Posterior vena cava (tissue), 2 donors: ENCODE measurements at regions not wholly inside any gene's neighbourhood (a gene's known extent, or its start where the extent isn't known, plus 50 kb on each side); places are given as distances from the start of the nearest gene placed in this dataset.
A peak's percentile ranks its signal among the peaks of the same experiment; 100 is the strongest.

Experiments
- DNase-seq: peaks from one replicate; pipeline ENCODE4 v3.0.0-alpha.2; 2020; ENCODE audit warnings: low spot score
- intact Hi-C, 2 donors: fragments of 100-400 bp; cut with DNase I; formaldehyde crosslinking; loops; one replicate each; pipeline versions ENCODE4 v1.14.1 to v1.14.2; 2022 to 2023
- donor health status: DM: yes; HTN: yes; CAD: no.
- donor health status: DM: yes; HTN: yes; CAD: no.

DNA sequence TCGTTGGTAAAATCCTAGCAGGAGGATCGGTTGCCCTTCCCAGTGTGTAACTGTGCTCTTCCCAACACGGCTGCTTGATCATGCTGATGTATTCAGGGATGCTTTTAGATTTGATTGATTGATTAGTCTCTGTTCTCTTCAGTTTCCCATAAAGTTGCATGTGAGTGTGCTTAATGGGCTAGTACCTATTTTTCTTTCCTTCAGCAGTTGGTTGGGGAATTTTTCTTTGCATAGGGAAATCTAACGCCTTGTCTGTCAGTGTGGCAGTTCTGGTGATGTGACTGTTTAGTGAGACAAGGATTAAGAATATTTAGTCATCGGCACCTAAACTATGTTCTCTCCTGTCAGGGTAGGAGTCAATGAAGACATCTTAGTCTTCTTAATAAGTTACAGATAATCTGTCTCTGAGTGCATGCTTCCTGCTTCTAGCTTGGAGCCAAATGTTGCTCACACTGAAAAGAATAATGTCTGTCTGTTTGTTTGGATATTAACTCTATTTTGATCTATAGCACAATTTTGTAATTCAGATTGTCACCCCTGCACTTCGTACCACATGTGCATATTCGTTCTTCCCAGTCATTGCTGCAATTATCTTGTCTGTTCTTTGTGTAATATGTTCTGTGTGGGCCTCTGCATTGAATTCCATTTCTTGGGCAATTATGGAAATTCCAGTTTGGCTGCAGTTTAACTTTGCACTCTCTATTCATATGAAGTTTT lies 169.9 kb downstream of the EDN1 start:
- intact Hi-C loops: no loop called here
- no peak for DNase-seq

DNA sequence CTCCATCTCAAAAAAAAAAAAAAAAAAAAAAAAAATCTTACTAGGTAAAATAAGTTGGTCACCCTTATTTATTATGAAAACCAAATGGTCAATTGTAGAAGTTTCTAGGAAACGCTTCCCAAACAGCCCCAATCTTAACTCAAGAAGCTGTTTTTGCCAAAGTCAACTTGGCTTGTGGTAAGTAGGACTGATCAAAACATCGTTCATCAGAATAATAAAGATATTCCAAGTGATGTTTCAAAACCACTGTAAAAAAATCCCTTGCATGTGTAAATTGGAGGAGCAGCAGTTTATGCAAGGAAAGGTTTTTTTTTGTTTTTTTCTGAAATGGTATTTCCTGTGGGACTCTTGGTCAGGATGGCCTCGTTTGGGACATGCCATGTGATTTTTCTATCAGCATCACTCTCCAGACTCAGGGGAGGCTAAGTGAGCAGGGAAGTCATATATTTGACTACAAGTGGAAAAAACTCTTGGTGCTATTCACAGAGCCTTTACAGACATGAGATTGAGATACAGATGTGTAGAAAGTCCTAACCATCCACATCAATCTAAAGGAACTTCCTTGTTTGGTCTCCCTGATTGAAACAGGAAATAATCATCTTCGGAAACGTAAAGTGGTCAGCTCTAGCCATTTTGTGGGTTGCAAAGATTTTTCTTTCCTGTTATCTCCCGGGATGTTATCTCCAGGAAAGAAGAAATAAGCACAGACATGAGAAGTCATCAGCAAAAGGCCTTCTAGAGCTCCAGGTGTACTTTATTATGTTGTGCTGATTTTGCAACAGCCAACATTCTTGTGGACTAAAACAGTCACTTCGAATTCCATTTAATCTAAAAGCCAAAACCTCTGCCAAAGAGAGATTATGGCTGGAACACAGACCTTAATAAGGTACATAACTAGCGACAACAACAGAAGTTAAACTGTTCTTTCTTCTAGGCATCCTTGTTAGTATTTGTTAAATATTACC lies 177.8 kb downstream of the EDN1 start:
- no peak for DNase-seq
- intact Hi-C loops: no loop called here

DNA sequence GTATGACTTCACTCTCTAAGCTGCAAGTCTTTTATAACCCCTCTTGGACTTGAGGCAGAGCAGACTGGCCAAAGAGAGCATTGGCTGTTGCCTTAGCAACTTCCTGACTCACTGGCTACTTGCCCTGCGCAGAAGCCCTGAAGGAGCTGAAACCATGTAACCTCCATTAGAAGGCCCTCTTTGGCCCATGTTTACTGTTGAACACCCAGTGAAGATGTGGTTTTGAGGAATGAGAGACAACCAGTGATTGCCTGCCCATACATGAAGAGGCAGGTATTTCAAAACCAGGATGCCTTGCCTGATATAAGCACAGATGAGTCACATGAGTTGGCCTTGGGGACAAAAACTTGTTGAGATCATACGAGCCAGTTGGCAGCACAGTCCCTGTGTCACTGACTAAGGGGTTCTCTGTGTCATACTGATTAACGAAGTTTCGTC lies 182.5 kb downstream of the EDN1 start:
- intact Hi-C loops: no loop called here
- DNase-seq: peak; percentile 88

DNA sequence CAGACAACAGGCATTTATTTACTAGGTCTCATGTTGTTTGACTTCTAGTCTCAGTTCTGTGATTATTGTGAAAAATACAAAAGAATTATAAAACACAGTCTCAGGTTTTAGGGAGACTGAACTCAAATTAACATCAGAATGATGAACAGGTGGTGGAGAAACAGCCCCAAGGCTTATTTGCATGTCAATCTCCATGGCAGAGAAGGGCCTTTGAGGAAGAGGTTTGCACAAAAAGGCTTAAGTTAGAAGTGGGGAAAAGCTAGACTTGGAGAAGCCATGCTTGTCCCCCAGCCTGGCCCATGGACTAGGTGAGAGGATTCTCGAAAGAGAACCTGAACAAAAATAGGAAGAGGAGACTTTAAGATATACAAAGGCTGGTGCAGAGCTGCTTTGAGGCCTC lies 183.3 kb downstream of the EDN1 start:
- intact Hi-C loops: no loop called here
- no peak for DNase-seq

DNA sequence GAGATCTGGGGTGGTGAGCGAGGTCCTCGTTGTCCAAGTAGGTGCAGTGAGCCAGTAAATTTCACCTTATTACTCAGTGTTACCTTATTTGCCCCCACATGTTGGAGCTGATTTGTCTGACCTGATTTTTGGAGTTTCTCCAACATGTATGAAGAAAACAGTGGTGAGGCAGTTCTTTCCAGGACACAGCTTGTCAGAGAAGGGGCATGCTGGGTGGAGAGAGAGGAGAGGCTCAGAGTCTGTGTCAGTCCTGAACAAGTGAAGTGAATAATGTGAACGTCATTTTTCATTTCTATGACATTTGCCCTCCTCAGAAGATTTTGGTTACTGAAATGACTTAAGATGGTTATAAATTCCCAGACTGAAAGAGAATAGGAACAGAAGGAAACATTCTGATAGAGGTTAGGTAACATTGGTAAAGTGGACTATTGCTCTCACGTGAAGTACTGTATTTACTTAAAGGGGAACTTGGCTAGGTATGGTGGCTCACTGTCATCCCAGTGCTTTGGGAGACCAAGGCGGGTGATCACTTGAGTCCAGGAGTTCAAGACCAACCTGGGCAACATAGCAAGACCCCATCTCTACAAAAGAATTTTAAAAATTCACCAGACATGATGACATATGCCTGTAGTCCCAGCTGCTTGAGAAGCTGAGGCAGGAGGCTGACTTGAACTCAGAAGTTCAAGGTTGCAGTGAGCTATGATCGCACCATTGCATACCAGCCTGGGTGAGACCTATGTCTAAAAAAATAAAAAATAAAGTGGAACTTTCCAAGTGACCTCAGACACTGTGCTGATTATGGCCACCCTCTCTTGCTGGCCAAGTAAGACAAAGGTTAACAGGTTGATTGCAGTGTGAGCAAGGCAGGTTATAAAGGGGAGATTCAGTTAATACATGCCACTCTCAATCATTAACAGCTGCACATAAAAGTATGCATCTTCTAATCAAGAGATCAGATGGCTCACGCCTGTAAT lies 184.3 kb downstream of the EDN1 start:
- no peak for DNase-seq
- intact Hi-C loops: no loop called here

DNA sequence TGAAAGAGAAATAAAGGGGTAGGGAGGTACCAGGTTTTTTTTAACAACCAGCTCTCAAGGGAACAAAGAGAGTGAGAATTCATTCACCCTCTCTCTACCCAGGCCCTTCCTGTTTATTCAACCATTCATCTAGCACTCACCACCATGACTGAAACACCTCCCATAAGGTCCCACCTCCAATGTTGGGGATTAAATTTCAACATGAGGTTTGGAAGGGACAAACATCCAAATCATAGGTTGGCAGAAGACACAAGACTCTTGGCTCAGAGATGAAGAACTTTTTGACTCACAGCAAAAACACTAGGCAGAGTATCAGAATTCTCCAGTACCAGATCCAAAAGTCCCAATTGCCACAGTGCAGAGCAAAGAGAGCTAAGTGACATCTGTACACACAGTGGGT lies 186.3 kb downstream of the EDN1 start:
- intact Hi-C loops: no loop called here
- DNase-seq: no peak

DNA sequence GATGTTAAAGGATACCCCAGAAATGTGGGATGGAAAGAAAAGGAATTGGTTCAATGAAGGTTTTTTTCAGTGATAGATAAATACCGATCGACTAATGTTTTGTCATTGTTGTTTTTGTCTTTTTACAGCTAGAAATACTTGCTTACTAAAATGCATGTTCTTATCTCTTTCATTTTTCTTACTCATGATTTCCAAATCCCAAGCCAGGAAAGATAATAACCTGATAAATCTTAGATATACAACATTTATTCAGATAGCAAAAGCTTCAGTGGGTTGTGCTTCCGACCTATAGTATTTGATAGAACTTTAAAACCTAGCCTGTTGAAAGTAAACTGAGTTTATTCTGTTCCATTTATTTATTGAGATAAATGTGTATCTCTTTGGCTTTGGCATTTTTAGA lies 187.5 kb downstream of the EDN1 start:
- no peak for DNase-seq
- intact Hi-C loops: no loop called here

DNA sequence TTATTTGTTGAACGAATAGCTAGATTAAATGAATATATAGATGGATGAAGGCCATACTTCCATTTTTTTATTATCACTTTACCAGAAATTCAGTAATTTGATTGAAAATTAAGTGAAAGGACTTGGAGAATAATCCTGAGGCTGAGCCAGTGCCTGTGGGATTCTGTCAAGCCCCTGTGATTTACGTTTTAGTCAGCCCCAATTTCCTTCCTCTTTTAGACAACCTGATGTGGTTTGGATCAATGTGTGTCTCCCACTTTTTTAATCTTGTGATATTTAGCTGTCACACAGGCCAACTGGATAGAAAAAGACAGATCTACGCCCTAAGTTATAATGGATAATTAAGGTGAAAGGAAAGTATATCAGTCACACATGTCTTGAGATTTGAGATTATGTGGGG lies 188.8 kb downstream of the EDN1 start:
- no peak for DNase-seq
- intact Hi-C loops: no loop called here

DNA sequence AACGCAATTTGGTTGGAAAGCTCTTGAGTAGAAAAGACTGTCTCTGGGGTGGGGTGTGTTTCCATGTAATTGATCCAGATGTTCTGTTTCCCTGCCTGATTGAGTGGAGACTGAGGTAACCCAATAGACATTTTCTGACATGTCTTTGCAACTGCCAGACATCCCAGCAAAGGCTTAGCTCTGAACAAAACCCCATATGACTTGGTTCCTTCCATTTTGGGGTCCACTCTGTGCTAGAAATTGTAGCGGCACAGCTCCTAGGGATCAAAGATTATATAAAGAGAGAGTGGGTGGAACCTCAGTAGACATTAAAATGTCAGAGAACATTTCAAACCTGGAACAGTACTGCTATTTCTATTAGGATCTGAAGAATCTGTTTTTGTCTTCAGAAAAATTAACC lies 189.3 kb downstream of the EDN1 start:
- intact Hi-C loops: no loop called here
- DNase-seq: no peak

DNA sequence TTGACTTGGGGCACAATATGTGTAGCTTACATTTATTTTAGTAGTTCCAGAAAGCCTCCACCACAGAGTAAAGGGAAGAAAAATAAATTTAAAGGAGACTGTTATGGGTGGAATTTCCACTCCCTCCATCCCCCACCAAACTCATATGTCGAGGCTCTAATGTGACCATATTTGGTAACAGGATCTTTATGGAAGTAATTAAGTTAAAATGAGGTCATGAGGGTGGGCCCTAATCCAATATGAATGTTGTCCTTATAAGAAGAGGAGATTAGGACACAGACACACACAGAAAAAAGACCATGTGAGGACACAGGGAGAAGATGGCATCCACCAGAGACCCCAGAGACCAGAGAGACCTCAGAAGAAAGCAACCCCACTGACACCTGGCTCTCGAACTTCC lies 189.7 kb downstream of the EDN1 start:
- DNase-seq: no peak
- intact Hi-C loops: no loop called here

DNA sequence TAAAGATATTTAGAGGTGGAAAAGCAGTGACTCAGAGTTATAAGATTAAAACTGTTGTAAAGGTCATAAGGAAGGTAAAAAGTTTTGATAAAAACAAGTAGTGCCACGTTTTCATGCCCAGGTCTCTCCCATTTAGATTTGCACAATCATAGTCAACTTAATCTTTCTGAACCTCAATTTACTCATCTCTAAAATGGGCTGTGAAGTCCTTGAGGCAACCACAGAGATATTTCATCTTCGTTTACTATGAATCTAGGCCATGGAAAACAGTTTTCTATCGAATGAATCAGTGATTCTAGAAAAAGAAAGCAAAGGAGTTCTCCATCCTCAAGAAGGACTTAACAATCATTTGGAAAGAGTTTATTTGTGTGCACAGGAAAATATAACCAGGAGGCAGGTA lies 190.2 kb downstream of the EDN1 start:
- intact Hi-C loops: no loop called here
- no peak for DNase-seq

DNA sequence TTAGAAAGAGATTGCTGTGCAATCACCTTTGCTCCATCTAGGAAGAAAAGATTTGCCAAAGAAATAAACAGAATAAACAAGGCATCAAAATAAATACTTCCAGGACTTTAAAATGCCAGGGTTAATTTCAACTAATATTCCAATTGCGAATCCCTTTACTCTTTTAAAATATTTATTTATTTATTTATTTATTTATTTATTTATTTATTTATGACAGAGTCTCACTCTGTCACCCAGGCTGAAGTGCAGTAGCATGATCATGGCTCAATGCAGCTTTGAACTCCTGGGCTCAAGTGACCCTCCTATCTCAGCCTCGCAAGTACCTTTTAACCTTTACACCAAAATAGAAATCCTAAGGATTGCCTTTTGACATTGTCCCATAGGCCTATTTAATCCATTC lies 191.1 kb downstream of the EDN1 start:
- DNase-seq: no peak
- intact Hi-C loops: no loop called here

DNA sequence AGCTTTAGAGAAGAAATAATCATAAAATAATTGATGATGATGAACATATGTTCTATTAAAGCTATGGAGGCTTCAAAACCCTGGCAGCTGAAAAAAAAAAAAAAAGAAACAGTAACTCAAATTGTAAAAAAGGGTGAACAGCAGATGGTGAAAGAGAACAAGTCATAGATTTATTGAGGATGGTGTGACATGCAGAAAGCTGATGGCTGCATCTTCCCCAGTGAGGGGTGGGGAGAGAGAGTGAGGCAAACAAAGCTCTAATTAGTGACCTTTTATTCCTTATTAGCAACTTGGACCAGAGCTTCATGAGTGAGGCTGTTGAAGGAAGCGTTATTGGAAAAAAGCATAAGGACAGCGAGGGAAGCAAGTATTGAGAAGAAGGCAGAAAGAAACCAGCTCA lies 191.7 kb downstream of the EDN1 start:
- intact Hi-C loops: no loop called here
- DNase-seq: no peak

DNA sequence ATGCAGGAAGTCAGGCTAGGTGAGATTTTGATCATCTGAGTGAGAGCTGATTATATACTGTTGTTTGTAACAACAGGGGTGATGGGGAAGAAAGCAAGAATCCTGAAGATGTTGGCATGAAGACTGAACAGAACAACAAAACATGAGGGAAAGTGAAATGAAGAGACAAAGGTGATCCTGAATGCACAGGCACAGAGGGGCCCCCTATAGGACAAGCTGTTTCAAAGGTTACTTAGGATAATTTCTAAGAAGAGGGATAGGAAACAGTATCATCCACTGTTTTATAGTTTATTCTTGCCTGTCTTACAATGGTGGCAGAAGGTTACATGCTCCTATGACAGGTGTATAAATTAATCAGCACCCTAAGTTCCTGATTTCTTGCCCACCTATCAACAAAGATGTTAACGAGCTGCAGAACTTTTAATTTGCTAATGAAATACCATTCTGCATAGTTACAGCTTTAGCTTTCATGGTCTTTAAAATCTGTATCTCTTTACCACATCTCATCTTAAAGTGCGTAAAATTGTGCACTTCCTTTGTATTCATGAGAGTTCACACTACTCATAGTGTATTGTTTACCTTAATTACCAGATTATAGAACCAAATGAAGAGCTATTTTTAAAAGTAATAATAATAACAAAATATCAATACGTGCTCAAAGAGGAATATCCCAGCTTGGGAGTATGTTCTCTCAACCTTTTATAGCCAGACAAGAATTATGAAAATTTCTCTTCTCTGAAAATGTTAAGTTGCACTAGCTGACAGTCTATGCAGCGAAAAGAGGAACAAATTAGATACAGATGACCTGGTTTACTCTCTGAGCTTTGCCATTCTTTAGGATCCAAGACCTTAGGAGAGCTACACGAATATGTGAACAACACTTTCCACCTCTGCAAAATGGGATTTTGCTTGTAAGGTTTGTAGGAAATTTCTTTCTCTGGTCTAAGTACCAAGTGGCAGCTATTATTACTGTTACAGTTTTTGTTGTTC lies 192.5 kb downstream of the EDN1 start:
- intact Hi-C loops: no loop called here
- DNase-seq: no peak

DNA sequence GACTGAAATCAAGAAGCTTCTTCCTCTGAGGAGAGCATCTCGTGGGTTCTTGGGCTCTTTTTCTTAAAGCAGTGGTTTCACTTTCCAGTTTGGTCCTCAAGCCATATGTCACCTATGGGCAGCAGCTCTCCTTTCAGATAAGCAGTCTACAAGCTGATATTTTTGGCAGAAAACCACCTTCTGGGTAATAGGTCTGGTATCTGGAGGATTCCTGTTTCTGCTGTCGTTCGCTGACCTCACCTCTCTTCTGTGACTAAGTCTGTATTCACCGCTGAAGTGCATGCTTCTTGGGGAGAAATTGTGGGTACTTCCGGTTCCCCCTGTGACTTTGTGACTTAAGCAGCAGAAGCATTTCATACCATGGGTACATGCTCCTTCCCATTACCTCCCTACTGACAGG lies 193.6 kb downstream of the EDN1 start:
- DNase-seq: no peak
- intact Hi-C loops: no loop called here

DNA sequence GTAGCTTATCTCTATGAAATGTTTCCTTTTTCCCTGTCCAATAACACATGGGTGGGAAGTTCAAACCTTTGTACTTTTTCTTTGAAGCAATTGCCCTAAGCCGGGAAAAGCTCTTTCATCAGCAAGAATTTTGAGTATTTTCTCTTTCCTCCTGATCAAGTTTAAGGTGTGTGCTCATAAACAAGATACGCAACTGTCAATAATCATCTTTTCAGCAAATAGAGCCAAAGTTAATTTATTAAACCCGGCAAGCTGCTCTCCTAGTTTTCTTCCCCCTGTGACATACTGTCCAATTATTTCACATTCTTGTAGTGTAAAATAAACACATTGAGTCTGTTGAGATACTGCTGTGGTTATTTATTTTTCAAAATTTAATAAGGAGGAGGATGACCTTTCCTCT lies 194.4 kb downstream of the EDN1 start:
- intact Hi-C loops: no loop called here
- no peak for DNase-seq

DNA sequence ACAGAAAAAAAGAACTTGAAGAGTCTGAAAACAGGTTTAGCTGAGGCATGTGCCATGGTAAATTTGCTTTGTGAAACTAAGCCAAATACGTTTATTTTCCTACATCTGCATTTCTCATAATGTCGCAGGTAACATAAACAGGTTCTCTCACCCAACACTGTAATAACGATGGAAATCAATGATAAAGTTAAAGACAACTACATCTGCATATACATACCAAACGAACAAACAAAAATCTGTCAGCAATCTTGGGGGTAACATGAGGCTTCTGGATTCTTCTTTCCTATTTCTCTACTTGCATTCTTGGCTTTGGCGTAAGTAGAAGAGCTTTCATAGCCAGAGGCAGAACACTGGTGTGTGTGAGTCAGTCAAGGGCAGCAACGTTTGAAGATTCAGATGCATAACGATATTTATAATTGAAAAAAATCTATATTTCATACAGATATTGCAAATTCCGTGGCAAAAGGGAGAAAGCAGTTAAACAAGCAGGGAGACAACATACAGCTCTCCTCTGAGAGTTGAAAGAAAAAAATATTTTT lies 195.1 kb downstream of the EDN1 start:
- intact Hi-C loops: no loop called here
- no peak for DNase-seq

DNA sequence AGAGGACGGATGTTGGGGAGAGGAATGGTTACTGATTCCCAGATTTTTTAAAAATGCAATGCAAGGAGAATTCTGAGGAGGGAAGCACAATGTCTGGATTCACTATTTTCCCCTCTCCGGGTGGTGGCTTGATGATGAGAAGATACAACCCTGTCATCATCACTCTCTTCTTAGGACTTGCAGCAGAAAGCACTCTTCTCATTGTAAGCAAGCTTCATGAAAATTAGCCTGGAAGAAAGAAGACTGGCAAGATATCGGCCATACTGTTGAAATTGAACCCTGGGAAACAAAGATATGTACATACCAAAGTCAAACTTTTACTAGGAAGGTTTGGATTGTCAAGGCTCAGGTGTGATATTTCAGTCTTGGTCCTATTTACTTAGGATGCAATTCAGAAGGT lies 195.7 kb downstream of the EDN1 start:
- intact Hi-C loops: no loop called here
- no peak for DNase-seq
